GM20000 (cell line): ENCODE measurements at regions not wholly inside any gene's neighbourhood (a gene's known extent, or its start where the extent isn't known, plus 50 kb on each side); places are given as distances from the start of the nearest gene placed in this dataset.

Experiments used
- DNase-seq: peaks from one replicate; pipeline ENCODE4 v3.0.0; 2012; ENCODE audit warnings: low spot score
- CTCF ChIP-seq: IDR thresholded peaks from 2 replicates; pipeline ENCODE4 v1.5.1; 2012; ENCODE audit warnings: mild to moderate bottlenecking, control low read depth; ENCODE audit errors: extremely low read depth, missing control alignments

- no peak for DNase-seq
These were observed 131.4 kb upstream of the CTSO start for GRCh38 chr4:156085100-156085499.

DNA sequence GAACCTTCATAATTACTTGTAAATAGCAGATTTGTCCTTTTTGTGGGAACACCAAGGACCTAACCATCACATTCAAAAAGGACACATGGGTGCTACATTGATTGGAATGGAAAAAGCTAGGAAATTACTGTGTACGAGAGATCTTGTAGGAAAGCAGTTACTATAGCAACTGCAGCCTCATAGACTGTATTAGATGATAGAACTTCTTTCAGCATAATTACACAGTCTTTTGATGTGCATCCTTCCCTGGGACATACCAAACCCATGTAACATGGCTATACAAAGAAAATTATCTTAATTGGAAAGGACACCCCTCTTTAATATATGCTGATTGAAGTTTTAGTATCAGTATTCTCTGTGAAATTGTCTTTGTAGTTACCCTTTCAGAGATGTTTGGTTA lies 130.7 kb upstream of the CTSO start:
- no peak for TF ChIP-seq CTCF
- DNase-seq: no peak

More at GRCh38 chr4:156085100-156085499, 131.4 kb upstream of the CTSO start:
- no peak for TF ChIP-seq CTCF

GRCh38 chr4:156073976-156074375 lies 120.3 kb upstream of the CTSO start:
- no peak for TF ChIP-seq CTCF

GRCh38 chr4:156060661-156061060 lies 107.0 kb upstream of the CTSO start:
- TF ChIP-seq CTCF: no peak

More at GRCh38 chr4:156073976-156074375, 120.3 kb upstream of the CTSO start:
- no peak for DNase-seq

DNA sequence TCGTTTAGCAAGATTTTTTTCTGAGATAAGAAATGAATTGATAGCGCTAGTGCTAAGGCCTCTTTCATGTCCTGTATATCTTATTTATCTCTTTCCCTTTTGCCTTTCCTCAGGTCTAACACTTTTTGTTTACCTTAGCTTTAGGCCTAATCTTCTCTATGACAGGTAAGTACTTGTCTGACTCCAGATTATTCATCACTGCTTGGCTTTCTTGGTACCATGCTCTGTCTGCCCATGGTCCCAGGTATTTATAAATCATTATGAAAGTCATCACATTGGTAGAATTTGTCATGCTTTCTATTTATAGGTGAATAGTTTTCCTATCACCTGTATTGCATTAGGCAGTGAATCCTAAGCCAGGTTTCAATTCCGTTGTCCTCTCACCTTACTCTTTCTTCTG lies 99.5 kb upstream of the CTSO start:
- no peak for DNase-seq
- TF ChIP-seq CTCF: no peak

More at GRCh38 chr4:156060661-156061060, 107.0 kb upstream of the CTSO start:
- no peak for DNase-seq

DNA sequence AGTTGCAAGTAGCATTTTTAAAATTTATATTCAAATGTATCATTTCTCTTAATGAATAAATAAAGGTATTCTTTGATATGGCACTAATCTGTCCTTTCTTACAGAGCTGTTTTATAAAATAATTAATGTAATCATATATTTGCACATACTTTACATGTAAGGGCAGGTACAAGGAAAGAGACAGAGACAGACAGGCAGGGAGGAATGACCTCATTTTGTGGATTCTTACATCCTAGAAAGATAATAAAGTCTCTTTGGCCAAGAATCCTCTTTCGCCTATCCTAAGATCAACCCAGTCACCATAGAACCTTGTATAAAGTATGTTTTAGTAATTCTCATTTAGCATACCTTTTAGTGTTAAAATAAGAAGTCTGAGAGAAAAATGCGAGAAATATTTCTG lies 98.5 kb upstream of the CTSO start:
- DNase-seq: no peak
- no peak for TF ChIP-seq CTCF

DNA sequence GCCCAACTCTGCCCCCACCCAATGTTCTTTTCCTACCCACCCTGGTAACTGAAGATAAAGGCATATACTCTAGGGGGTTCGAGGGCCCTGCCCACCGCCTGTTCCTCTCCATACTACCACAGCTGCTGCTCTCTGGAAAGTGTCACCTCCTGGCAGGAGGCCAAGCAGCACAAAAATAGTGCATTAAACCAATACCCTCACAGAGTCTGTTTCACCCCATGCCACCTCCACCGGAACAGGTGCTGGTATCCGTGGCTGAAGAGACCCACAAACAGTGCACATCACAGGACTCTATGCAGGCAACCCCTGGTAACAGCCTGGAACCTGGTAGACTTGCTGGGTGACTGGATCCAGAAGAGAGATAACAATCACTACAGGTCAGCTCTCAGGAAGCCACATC lies 85.1 kb upstream of the CTSO start:
- DNase-seq: no peak
- no peak for TF ChIP-seq CTCF
